Progenitor cell of endocrine pancreas (in vitro differentiated cells): ENCODE measurements at regions not wholly inside any gene's neighbourhood (a gene's known extent, or its start where the extent isn't known, plus 50 kb on each side); places are given as distances from the start of the nearest gene placed in this dataset.
A peak's percentile ranks its signal among the peaks of the same experiment; 100 is the strongest.

ENCODE experiments used
- DNase-seq: peaks from one replicate; pipeline ENCODE4 v3.0.0; 2021; ENCODE audit warnings: low spot score; ENCODE audit not compliant: unreplicated experiment
- H3K27ac Mint-ChIP-seq: 2 replicates; pipeline ENCODE4 v1.8.0; 2021; ENCODE audit warnings: mild to moderate bottlenecking, moderate library complexity, mixed read lengths
- H3K27me3 Mint-ChIP-seq: 2 replicates; pipeline ENCODE4 v1.8.0; 2021; ENCODE audit warnings: mixed read lengths
- H3K36me3 Mint-ChIP-seq: 2 replicates; pipeline ENCODE4 v1.8.0; 2022; ENCODE audit warnings: mixed read lengths; ENCODE audit not compliant: insufficient read depth
- H3K4me1 Mint-ChIP-seq: 2 replicates; pipeline ENCODE4 v1.8.0; 2021; ENCODE audit warnings: low read depth, mixed read lengths
- H3K4me3 Mint-ChIP-seq: 2 replicates; pipeline ENCODE4 v1.8.0; 2021; ENCODE audit warnings: low read depth, mild to moderate bottlenecking, moderate library complexity, mixed read lengths
- H3K9me3 Mint-ChIP-seq: 2 replicates; pipeline ENCODE4 v1.8.0; 2021; ENCODE audit warnings: low read depth, mixed read lengths
- TF ChIP-seq, protein P1 (sequence below): fragments of 200-600 bp; sonication (generic); IDR thresholded peaks from one replicate; pipeline ENCODE4 v1.5.0; 2021; ENCODE audit warnings: antibody characterized with exemption, mild to moderate bottlenecking; ENCODE audit not compliant: unreplicated experiment

GRCh38 chr10:130686689-130687300, 550.6 kb downstream of the GLRX3 start:
- Mint-ChIP-seq H3K27me3 (peaks cover 20% of the 10 kb centered on the region), H3K36me3 (no peaks in the 10 kb centered on the region), H3K27ac (no peak overlapping the region), H3K4me1 (no peaks in the 10 kb centered on the region), H3K4me3 (no peak overlapping the region), H3K9me3 (peaks cover 4% of the 10 kb centered on the region)
- no peak for DNase-seq
- TF ChIP-seq, protein P1, sequence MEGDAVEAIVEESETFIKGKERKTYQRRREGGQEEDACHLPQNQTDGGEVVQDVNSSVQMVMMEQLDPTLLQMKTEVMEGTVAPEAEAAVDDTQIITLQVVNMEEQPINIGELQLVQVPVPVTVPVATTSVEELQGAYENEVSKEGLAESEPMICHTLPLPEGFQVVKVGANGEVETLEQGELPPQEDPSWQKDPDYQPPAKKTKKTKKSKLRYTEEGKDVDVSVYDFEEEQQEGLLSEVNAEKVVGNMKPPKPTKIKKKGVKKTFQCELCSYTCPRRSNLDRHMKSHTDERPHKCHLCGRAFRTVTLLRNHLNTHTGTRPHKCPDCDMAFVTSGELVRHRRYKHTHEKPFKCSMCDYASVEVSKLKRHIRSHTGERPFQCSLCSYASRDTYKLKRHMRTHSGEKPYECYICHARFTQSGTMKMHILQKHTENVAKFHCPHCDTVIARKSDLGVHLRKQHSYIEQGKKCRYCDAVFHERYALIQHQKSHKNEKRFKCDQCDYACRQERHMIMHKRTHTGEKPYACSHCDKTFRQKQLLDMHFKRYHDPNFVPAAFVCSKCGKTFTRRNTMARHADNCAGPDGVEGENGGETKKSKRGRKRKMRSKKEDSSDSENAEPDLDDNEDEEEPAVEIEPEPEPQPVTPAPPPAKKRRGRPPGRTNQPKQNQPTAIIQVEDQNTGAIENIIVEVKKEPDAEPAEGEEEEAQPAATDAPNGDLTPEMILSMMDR, result peak; percentile 71

GRCh38 chr10:130687566-130687965, 551.4 kb downstream of the GLRX3 start:
- Mint-ChIP-seq H3K9me3 (peaks cover 4% of the 10 kb centered on the region), H3K27me3 (peaks cover 20% of the 10 kb centered on the region), H3K4me3 (no peak overlapping the region), H3K27ac (no peak overlapping the region), H3K4me1 (no peaks in the 10 kb centered on the region), H3K36me3 (no peaks in the 10 kb centered on the region)
- TF ChIP-seq, protein P1, result no peak
- no peak for DNase-seq

DNA sequence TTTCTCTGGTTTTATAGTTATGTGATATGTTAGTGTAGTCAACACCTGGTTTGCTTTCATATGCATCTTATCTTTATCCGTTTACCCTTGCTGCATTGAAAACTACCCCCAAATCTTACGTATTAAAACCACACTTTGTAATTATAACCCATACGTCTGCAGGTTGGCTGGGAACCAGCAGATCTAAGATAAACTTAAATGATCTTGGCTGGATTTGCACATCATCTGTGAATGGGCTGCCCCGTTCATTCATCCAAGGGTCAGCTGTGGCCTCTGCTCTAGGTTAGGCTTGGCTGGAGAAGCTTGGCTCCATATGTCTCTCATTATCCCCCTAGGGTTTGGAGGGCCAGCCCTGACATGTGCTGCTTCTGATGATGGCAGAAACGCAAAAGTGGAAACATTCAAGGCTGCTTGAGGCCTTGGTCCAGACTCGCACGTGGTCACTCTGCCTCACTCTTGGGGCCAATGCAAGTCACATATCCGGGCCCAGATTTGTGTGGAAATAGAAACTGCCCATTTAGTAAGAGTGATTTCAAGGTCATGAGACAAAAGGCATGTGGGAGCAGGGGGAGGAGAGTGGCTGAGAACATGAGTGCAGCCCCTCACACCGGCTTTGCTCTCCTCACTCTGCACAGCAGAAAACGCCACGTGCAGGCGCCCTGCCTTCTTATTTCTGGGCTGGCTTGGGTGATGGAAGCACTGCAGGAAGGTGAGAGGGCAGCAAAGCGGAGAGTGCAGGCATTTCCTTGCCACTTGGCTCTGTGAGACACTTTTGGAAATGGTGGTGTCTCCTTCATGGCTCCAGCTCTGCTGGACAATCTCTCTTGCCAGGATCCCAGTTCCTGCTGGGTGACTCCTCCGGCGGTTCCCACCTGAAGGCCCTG, 553.8 kb downstream of the GLRX3 start:
- no peak overlapping the region for H3K4me3 Mint-ChIP-seq
- H3K4me1 Mint-ChIP-seq, result no peaks in the 10 kb centered on the region
- no peaks in the 10 kb centered on the region for H3K36me3 Mint-ChIP-seq
- no peak for DNase-seq
- H3K9me3 Mint-ChIP-seq, result no peaks in the 10 kb centered on the region
- peaks cover 20% of the 10 kb centered on the region for H3K27me3 Mint-ChIP-seq
- H3K27ac Mint-ChIP-seq, result no peak overlapping the region
- TF ChIP-seq, protein P1, result no peak

- H3K36me3 Mint-ChIP-seq, result no peaks in the 10 kb centered on the region
- TF ChIP-seq, protein P1, result no peak
- H3K27me3 Mint-ChIP-seq, result peaks cover 21% of the 10 kb centered on the region
- H3K4me1 Mint-ChIP-seq, result no peaks in the 10 kb centered on the region
- DNase-seq, result no peak
- H3K4me3 Mint-ChIP-seq, result no peak overlapping the region
- H3K9me3 Mint-ChIP-seq, result no peaks in the 10 kb centered on the region
- no peak overlapping the region for H3K27ac Mint-ChIP-seq
Observed at GRCh38 chr10:130691776-130692175, 555.6 kb downstream of the GLRX3 start.

DNA sequence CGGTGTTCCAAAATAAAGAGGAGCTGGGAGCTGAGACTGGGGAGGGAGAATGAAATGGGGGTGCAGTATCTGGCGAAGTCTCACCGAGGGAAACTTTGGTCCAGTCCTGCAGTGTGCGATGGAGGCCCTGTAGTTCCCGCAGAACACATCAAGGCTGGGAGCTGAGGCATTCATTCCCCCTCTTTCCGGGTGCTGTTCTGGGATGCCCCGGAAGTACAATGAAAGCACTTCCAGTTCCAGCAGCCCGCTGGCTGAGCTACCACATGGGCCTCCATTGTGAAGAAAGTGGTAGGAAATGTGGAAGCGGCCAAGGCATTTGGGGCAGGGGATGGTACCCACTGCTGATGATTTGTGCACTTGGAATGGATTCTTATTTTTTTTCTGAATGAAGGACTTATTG, 560.7 kb downstream of the GLRX3 start:
- no peak for DNase-seq
- Mint-ChIP-seq H3K9me3 (no peaks in the 10 kb centered on the region), H3K36me3 (no peaks in the 10 kb centered on the region), H3K4me3 (no peak overlapping the region), H3K4me1 (no peaks in the 10 kb centered on the region), H3K27ac (no peak overlapping the region), H3K27me3 (peaks cover 23% of the 10 kb centered on the region)
- TF ChIP-seq, protein P1, result no peak
